C4-2B (cell line): ENCODE measurements at regions not wholly inside any gene's neighbourhood (a gene's known extent, or its start where the extent isn't known, plus 50 kb on each side); places are given as distances from the start of the nearest gene placed in this dataset.

ENCODE experiments used
- CTCF ChIP-seq: fragments of 450-650 bp; conservative IDR thresholded peaks from 2 replicates; pipeline ENCODE4 v1.5.1; 2017; ENCODE audit warnings: mild to moderate bottlenecking
- ZFX ChIP-seq: fragments of 450-650 bp; IDR thresholded peaks from 2 replicates; pipeline ENCODE4 v1.6.1; 2017

DNA sequence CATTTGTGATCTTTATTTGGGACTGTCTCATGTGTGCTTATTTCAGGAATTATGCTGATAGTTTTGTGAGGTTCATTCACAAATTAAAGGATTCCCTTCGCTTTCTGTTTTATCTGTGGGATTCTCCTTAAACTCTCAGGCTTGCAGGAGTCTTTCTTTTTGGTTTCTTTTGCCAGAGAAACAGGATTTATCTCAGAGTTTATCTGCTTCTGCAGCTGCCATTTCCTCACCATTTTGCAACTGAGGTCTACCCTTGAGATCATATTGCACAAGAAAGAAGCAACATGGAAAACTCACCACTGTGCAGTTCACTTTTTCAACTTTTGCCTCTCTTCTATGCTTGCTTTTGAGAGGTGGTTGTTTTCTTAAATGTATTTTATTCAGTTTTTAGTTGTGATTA, 201.0 kb downstream of the PRL start:
- no peak for TF ChIP-seq CTCF
- no peak for TF ChIP-seq ZFX
